H1 (cell line): ENCODE measurements at regions not wholly inside any gene's neighbourhood (a gene's known extent, or its start where the extent isn't known, plus 50 kb on each side); places are given as distances from the start of the nearest gene placed in this dataset.

Source experiments
- CREB1 ChIP-seq: IDR thresholded peaks from 2 replicates; pipeline ENCODE4 v1.6.1; 2012; ENCODE audit warnings: inconsistent platforms
- GABPA ChIP-seq: IDR thresholded peaks from 2 replicates; pipeline ENCODE4 v1.6.1; 2011; ENCODE audit warnings: mild to moderate bottlenecking, low read length, moderate library complexity, borderline replicate concordance; ENCODE audit not compliant: insufficient read depth
- HDAC2 ChIP-seq, 2 experiments: fragments of 300-600 bp in 1 of 2; sonication (generic) in 1 of 2; IDR thresholded peaks; 2 replicates each; pipeline ENCODE4 v1.6.1; 2011 to 2012; ENCODE audit warnings: low read depth in 2 of 2, low read length in 2 of 2, mild to moderate bottlenecking in 2 of 2, moderate library complexity in 2 of 2, borderline replicate concordance in 1 of 2, inconsistent platforms in 1 of 2
- SIRT6 ChIP-seq: IDR thresholded peaks from one replicate; pipeline ENCODE4 v1.7.1; 2012; ENCODE audit warnings: low read length, inconsistent platforms
- TF ChIP-seq, protein P1 (sequence below): fragments of 300-600 bp; sonication (generic); IDR thresholded peaks from 2 replicates; pipeline ENCODE4 v1.7.1; 2012; ENCODE audit warnings: low read length, moderate library complexity, mild to moderate bottlenecking, inconsistent platforms; ENCODE audit not compliant: insufficient replicate concordance

DNA sequence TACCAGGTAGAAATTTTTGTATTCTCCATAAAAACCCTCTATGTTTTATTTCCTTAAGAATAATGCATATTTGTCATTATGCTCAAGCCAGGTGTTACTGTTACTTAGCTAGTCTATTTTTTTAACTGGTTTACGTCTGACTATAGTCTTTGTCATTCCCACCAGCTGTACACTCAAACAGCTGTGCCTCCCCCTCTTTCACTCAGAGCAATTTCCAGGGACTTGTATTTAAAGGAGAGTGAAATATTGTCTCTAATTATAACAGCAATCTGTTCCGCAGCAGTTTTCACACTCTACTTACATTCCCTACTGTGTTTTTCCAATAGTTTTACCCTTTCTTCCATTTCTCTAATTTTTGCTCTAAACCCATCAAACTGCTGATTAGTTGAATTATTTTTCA lies 813.6 kb upstream of the MIR17HG start (continued):
- TF ChIP-seq, protein P1, sequence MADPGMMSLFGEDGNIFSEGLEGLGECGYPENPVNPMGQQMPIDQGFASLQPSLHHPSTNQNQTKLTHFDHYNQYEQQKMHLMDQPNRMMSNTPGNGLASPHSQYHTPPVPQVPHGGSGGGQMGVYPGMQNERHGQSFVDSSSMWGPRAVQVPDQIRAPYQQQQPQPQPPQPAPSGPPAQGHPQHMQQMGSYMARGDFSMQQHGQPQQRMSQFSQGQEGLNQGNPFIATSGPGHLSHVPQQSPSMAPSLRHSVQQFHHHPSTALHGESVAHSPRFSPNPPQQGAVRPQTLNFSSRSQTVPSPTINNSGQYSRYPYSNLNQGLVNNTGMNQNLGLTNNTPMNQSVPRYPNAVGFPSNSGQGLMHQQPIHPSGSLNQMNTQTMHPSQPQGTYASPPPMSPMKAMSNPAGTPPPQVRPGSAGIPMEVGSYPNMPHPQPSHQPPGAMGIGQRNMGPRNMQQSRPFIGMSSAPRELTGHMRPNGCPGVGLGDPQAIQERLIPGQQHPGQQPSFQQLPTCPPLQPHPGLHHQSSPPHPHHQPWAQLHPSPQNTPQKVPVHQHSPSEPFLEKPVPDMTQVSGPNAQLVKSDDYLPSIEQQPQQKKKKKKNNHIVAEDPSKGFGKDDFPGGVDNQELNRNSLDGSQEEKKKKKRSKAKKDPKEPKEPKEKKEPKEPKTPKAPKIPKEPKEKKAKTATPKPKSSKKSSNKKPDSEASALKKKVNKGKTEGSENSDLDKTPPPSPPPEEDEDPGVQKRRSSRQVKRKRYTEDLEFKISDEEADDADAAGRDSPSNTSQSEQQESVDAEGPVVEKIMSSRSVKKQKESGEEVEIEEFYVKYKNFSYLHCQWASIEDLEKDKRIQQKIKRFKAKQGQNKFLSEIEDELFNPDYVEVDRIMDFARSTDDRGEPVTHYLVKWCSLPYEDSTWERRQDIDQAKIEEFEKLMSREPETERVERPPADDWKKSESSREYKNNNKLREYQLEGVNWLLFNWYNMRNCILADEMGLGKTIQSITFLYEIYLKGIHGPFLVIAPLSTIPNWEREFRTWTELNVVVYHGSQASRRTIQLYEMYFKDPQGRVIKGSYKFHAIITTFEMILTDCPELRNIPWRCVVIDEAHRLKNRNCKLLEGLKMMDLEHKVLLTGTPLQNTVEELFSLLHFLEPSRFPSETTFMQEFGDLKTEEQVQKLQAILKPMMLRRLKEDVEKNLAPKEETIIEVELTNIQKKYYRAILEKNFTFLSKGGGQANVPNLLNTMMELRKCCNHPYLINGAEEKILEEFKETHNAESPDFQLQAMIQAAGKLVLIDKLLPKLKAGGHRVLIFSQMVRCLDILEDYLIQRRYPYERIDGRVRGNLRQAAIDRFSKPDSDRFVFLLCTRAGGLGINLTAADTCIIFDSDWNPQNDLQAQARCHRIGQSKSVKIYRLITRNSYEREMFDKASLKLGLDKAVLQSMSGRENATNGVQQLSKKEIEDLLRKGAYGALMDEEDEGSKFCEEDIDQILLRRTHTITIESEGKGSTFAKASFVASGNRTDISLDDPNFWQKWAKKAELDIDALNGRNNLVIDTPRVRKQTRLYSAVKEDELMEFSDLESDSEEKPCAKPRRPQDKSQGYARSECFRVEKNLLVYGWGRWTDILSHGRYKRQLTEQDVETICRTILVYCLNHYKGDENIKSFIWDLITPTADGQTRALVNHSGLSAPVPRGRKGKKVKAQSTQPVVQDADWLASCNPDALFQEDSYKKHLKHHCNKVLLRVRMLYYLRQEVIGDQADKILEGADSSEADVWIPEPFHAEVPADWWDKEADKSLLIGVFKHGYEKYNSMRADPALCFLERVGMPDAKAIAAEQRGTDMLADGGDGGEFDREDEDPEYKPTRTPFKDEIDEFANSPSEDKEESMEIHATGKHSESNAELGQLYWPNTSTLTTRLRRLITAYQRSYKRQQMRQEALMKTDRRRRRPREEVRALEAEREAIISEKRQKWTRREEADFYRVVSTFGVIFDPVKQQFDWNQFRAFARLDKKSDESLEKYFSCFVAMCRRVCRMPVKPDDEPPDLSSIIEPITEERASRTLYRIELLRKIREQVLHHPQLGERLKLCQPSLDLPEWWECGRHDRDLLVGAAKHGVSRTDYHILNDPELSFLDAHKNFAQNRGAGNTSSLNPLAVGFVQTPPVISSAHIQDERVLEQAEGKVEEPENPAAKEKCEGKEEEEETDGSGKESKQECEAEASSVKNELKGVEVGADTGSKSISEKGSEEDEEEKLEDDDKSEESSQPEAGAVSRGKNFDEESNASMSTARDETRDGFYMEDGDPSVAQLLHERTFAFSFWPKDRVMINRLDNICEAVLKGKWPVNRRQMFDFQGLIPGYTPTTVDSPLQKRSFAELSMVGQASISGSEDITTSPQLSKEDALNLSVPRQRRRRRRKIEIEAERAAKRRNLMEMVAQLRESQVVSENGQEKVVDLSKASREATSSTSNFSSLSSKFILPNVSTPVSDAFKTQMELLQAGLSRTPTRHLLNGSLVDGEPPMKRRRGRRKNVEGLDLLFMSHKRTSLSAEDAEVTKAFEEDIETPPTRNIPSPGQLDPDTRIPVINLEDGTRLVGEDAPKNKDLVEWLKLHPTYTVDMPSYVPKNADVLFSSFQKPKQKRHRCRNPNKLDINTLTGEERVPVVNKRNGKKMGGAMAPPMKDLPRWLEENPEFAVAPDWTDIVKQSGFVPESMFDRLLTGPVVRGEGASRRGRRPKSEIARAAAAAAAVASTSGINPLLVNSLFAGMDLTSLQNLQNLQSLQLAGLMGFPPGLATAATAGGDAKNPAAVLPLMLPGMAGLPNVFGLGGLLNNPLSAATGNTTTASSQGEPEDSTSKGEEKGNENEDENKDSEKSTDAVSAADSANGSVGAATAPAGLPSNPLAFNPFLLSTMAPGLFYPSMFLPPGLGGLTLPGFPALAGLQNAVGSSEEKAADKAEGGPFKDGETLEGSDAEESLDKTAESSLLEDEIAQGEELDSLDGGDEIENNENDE = no peak
- no peak for TF ChIP-seq GABPA
- TF ChIP-seq CREB1 = no peak
- TF ChIP-seq HDAC2 (IDR thresholded peaks at IDR 0.05; ENCODE audit: borderline replicate concordance in 1 of 2, low read depth in 2 of 2, low read length in 2 of 2) = no peak
- TF ChIP-seq SIRT6 = no peak
